Upper lobe of left lung (tissue), 6 donors: ENCODE measurements at regions not wholly inside any gene's neighbourhood (a gene's known extent, or its start where the extent isn't known, plus 50 kb on each side); places are given as distances from the start of the nearest gene placed in this dataset.
"Not testable (repeated sequence)": the region's sequence is repeated elsewhere in the genome, so short reads cannot be mapped to it uniquely, and the experiment has no call there.

Experiments
- ATAC-seq, 2 donors: fragments of 200-7000 bp; cut with Tn5 transposase; one replicate each; pipeline ENCODE4 v1.9.1; 2022; ENCODE audit warnings: mild to moderate bottlenecking in 2 of 2, moderate library complexity in 2 of 2; ENCODE audit not compliant: low FRiP score in 2 of 2
- DNase-seq, 2 donors: peaks; one replicate each; pipeline ENCODE4 v3.0.0-alpha.2; 2019 to 2020
- H3K27ac ChIP-seq, 4 donors: fragments of 200-600 bp; sonication (generic); one replicate each; pipeline ENCODE4 v1.5.1; 2016 to 2019
- H3K27me3 ChIP-seq, 4 donors: fragments of 200-600 bp; sonication (generic); one replicate each; pipeline ENCODE4 v1.5.1; 2017 to 2019
- H3K36me3 ChIP-seq, 4 donors: fragments of 200-600 bp; sonication (generic); one replicate each; pipeline ENCODE4 v1.5.1; 2016 to 2019
- H3K4me1 ChIP-seq, 4 donors: fragments of 200-600 bp; sonication (generic); one replicate each; pipeline ENCODE4 v1.5.1; 2018 to 2019
- H3K4me3 ChIP-seq, 4 donors: fragments of 200-600 bp; sonication (generic); one replicate each; pipeline ENCODE4 v1.5.1; 2017 to 2019; ENCODE audit warnings: mild to moderate bottlenecking in 2 of 4, moderate library complexity in 1 of 4
- H3K9me3 ChIP-seq, 4 donors: fragments of 200-600 bp; sonication (generic); one replicate each; pipeline ENCODE4 v1.5.1; 2018 to 2019
- EP300 ChIP-seq, 4 donors: sonication (generic); formaldehyde crosslinking; IDR thresholded peaks; one replicate each; pipeline ENCODE4 v1.5.1; 2017; ENCODE audit warnings: antibody characterized with exemption in 4 of 4, control low read depth in 2 of 4
- POLR2A ChIP-seq, 4 donors: fragments of 450-650 bp; IDR thresholded peaks; one replicate each; pipeline ENCODE4 v1.5.1; 2016 to 2017; ENCODE audit warnings: antibody characterized with exemption in 4 of 4, mild to moderate bottlenecking in 2 of 4
- POLR2AphosphoS5 ChIP-seq, 2 donors: sonication (generic); formaldehyde crosslinking; IDR thresholded peaks; one replicate each; pipeline ENCODE4 v1.5.1; 2017; ENCODE audit warnings: antibody characterized with exemption in 2 of 2
- WGBS, 2 donors: methylation state at CpG; one replicate each; pipeline ENCODE4 v1.1.5; 2017 to 2018; 5-methylcytosine and 5-hydroxymethylcytosine counted together
- TF ChIP-seq, protein P1 (sequence below), 6 experiments: fragments of 450-650 bp in 4 of 6; fragments of 200-600 bp in 2 of 6; sonication (generic) in 2 of 6; IDR thresholded peaks; one replicate each; pipeline ENCODE4 v1.5.1; 2016 to 2019; ENCODE audit warnings: antibody characterized with exemption in 6 of 6
- donor health status: DM: no; HTN: no; CAD: no; lungs with moderate emphysema.
- donor health status: DM: no; HTN: yes; CAD: no; lungs with severe emphysema.

DNA sequence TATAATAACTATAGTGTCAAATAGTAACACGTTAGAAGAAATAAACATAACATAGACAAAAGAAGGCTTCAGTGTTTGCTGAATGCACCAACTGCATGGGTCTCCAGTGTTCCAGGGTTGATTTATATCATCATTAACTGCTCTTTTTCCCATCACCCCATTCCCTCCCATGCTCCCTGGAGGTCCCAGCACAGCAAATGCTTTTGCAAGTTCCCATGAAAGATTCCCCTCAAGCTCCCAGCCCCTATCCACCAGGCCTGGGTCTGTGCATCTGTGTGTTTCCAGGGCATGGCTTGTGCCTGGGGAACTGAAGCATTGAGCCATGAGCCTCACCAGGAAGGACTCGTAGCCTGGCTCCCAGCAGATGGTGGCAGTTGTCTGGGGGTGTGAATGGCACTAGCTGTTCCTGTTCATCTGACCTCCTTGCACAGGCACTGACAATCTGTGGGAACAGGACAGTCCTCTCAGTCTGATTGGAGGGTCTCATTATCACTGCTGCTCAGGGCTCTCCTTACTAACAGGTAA, 164.6 kb upstream of the RMP24 start:
- Histone ChIP-seq H3K36me3 (no peaks in the 10 kb centered on the region), H3K4me3 (no peak overlapping the region), H3K27ac (no peak overlapping the region), H3K4me1 (no peaks in the 10 kb centered on the region), H3K9me3 (no peaks in the 10 kb centered on the region), H3K27me3 (no peaks in the 10 kb centered on the region)
- TF ChIP-seq, protein P1, sequence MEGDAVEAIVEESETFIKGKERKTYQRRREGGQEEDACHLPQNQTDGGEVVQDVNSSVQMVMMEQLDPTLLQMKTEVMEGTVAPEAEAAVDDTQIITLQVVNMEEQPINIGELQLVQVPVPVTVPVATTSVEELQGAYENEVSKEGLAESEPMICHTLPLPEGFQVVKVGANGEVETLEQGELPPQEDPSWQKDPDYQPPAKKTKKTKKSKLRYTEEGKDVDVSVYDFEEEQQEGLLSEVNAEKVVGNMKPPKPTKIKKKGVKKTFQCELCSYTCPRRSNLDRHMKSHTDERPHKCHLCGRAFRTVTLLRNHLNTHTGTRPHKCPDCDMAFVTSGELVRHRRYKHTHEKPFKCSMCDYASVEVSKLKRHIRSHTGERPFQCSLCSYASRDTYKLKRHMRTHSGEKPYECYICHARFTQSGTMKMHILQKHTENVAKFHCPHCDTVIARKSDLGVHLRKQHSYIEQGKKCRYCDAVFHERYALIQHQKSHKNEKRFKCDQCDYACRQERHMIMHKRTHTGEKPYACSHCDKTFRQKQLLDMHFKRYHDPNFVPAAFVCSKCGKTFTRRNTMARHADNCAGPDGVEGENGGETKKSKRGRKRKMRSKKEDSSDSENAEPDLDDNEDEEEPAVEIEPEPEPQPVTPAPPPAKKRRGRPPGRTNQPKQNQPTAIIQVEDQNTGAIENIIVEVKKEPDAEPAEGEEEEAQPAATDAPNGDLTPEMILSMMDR (IDR thresholded peaks at IDR 0.05): no peak
- no peak for TF ChIP-seq EP300 (IDR thresholded peaks at IDR 0.05)
- no peak for TF ChIP-seq POLR2A (IDR thresholded peaks at IDR 0.05)
- no peak for TF ChIP-seq POLR2AphosphoS5 (IDR thresholded peaks at IDR 0.05)
- ATAC-seq: no peak
- WGBS, 2 donors: 62 to 70% methylated on average over 1 to 2 of the region's 2 CpGs
- DNase-seq: no peak

DNA sequence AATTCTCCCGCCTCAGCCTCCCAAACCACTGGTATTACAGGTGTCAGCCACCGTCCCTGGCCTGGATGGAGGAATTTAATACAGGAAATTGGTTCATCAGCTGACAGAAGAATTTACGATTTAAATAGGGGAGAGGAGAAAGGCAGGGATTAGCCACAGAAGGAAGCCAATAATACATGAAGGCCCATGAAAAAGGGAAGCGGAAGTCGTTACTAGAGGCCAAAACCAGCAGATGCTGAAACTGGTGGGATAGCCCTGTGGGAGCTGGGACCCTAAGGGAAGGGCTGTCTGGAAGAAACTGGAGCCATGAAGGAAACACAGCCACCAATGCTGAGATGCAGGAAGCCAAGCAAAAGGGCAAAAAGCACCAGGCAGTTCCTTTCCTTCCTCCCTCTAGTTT, 163.7 kb upstream of the RMP24 start:
- no peak for ATAC-seq
- no peaks in the 10 kb centered on the region for H3K27me3 ChIP-seq
- H3K9me3 ChIP-seq: no peaks in the 10 kb centered on the region
- TF ChIP-seq EP300 (IDR thresholded peaks at IDR 0.05): no peak
- TF ChIP-seq, protein P1 (IDR thresholded peaks at IDR 0.05): no peak
- TF ChIP-seq POLR2AphosphoS5 (IDR thresholded peaks at IDR 0.05): no peak
- no peak for TF ChIP-seq POLR2A (IDR thresholded peaks at IDR 0.05)
- no peaks in the 10 kb centered on the region for H3K4me1 ChIP-seq
- WGBS, 2 donors: 45 to 52% methylated on average over 5 of the region's 5 CpGs
- no peak for DNase-seq
- no peak overlapping the region for H3K4me3 ChIP-seq
- H3K27ac ChIP-seq: no peak overlapping the region
- H3K36me3 ChIP-seq: no peaks in the 10 kb centered on the region

DNA sequence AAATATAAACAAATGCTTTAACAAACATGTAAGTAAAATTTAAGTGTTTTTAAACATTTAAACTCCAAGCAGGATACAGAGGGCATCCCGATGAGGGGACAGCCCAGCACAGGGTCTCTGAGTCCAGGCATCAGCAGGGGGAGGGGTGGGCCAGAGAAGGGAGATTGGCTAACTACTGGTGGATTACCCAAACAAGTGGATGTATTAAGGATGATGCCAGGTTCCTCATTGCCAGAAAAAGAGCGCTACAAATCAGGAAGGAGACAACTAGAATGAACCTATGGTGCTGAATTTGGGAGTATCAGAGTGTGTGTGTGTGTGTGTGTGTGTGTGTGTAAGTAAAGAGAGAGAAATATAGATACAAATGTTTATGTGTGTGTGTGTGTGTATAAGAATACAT, 162.0 kb upstream of the RMP24 start:
- H3K27ac ChIP-seq: peak overlapping the region in 1 of 4 donors; percentile 4
- no peaks in the 10 kb centered on the region for H3K9me3 ChIP-seq
- no peaks in the 10 kb centered on the region for H3K4me1 ChIP-seq
- peak in 1 of 2 donors; percentile 67 for ATAC-seq
- H3K36me3 ChIP-seq: no peaks in the 10 kb centered on the region
- DNase-seq: no peak
- TF ChIP-seq, protein P1 (IDR thresholded peaks at IDR 0.05): no peak
- TF ChIP-seq POLR2AphosphoS5 (IDR thresholded peaks at IDR 0.05): no peak
- WGBS, 2 donors: 69 to 70% methylated on average over 2 of the region's 2 CpGs
- no peaks in the 10 kb centered on the region for H3K27me3 ChIP-seq
- no peak overlapping the region for H3K4me3 ChIP-seq

DNA sequence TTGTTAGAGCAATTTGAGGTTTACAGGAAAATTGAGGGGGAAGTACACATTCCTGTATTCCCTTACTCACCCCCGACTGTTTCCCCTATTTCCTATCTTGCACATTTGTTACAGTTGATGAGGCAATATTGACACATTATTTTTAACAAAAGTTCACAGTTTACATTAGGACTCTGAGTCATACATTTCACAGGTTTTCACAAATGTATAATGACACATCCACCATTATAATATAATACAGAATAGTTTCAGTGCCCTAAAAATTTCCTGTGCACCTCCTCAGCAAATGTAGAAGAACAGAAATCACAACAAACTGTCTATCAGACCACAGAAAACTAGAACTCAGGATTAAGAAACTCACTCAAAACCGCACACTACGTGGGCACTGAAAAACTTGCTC, 160.6 kb upstream of the RMP24 start:
- H3K27me3 ChIP-seq: no peaks in the 10 kb centered on the region
- H3K4me1 ChIP-seq: no peaks in the 10 kb centered on the region
- no peak overlapping the region for H3K27ac ChIP-seq
- 55 to 61% methylated on average over 3 of the region's 3 CpGs for WGBS, 2 donors
- ATAC-seq (peak in 1 of 2 donors; percentile 49), DNase-seq (no peak)
- H3K9me3 ChIP-seq: no peaks in the 10 kb centered on the region
- H3K36me3 ChIP-seq: no peaks in the 10 kb centered on the region
- TF ChIP-seq, protein P1 (IDR thresholded peaks at IDR 0.05): no peak
- TF ChIP-seq EP300 (IDR thresholded peaks at IDR 0.05): no peak
- TF ChIP-seq POLR2AphosphoS5 (IDR thresholded peaks at IDR 0.05): no peak
- no peak for TF ChIP-seq POLR2A (IDR thresholded peaks at IDR 0.05)
- H3K4me3 ChIP-seq: no peak overlapping the region

DNA sequence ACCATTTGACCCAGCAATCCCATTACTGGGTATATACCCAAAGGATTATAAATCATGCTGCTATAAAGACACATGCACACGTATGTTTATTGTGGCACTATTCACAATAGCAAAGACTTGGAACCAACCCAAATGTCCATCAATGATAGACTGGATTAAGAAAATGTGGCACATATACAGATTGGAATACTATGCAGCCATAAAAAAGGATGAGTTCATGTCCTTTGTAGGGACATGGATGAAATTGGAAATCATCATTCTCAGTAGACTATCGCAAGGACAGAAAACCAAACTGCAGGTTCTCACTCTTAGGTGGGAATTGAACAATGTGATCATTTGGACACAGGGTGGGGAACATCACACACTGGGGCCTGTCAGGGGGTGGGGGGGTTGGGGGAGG, 157.5 kb upstream of the RMP24 start:
- H3K9me3 ChIP-seq, H3K36me3 ChIP-seq, H3K27ac ChIP-seq, ATAC-seq, H3K4me1 ChIP-seq, DNase-seq, H3K4me3 ChIP-seq, H3K27me3 ChIP-seq: not testable (repeated sequence)
- 73 to 82% methylated on average over 2 of the region's 2 CpGs for WGBS, 2 donors
